A549 (cell line): ENCODE measurements at regions not wholly inside any gene's neighbourhood (a gene's known extent, or its start where the extent isn't known, plus 50 kb on each side); places are given as distances from the start of the nearest gene placed in this dataset.

ENCODE experiments used
- ATAC-seq, 2 experiments: fragments of 200-7000 bp in 1 of 2; fragments of >200 bp in 1 of 2; cut with Nextera tagmentation in 1 of 2; cut with Tn5 transposase in 1 of 2; 3 replicates each; pipeline versions ENCODE4 v1.8.0 to v1.9.1; 2018 to 2020; ENCODE audit warnings: mild to moderate bottlenecking in 1 of 2, moderate library complexity in 1 of 2
- CTCF ChIA-PET: fragments of 300-600 bp; sonication (Branson Sonifier 250); formaldehyde crosslinking; extraction: SDS; loops from one replicate; lab custom pipeline; 2021; ENCODE audit warnings: antibody characterized with exemption, inconsistent platforms; lab: Yijun Ruan, JAX
- POLR2A ChIA-PET: fragments of 350-600 bp; formaldehyde crosslinking; extraction: SDS; loops from one replicate; lab custom pipeline; 2021; ENCODE audit warnings: antibody characterized with exemption, inconsistent platforms; lab: Yijun Ruan, JAX
- DNase-seq, 2 experiments: peaks; one replicate each; pipeline versions ENCODE4 v3.0.0 to v3.0.0-alpha.2; 2011 to 2016; ENCODE audit warnings: low read depth in 1 of 2, low spot score in 1 of 2
- FAIRE-seq: peaks from 2 replicates; lab custom pipeline; 2011; peaks lifted over from hg19 to GRCh38; lab: Jason Lieb, UNC
- H3K27ac ChIP-seq, 2 experiments: fragments of >200 bp; sonication (Bioruptor Twin); formaldehyde crosslinking; 3 replicates each; pipeline ENCODE4 v1.5.1; 2016 to 2017
- H3K4me1 ChIP-seq: fragments of >200 bp; sonication (Bioruptor Twin); formaldehyde crosslinking; 3 replicates; pipeline ENCODE4 v1.6.1; 2016
- H3K4me2 ChIP-seq: fragments of >200 bp; sonication (Bioruptor Twin); formaldehyde crosslinking; 3 replicates; pipeline ENCODE4 v1.6.1; 2016
- H3K4me3 ChIP-seq: fragments of >200 bp; sonication (Bioruptor Twin); formaldehyde crosslinking; 3 replicates; pipeline ENCODE4 v1.5.1; 2016
- H3K9me3 ChIP-seq: fragments of >200 bp; sonication (Bioruptor Twin); formaldehyde crosslinking; 3 replicates; pipeline ENCODE4 v1.6.1; 2016
- ATOH8 ChIP-seq: fragments of 250-450 bp; sonication (Bioruptor Pico); IDR thresholded peaks from 2 replicates; pipeline ENCODE4 v1.5.0; 2020; ENCODE audit warnings: low read depth, mild to moderate bottlenecking, moderate library complexity
- BCL3 ChIP-seq: fragments of >200 bp; sonication (Bioruptor Twin); formaldehyde crosslinking; IDR thresholded peaks from 3 replicates; pipeline ENCODE4 v1.6.1; 2016
- CBX8 ChIP-seq: fragments of 200-600 bp; sonication (generic); IDR thresholded peaks from 2 replicates; pipeline ENCODE4 v1.6.1; 2016
- CHD2 ChIP-seq: fragments of 150-350 bp; IDR thresholded peaks from 2 replicates; pipeline ENCODE4 v1.6.1; 2014; ENCODE audit warnings: low read length; ENCODE audit not compliant: partially characterized antibody
- CHD4 ChIP-seq: fragments of 200-600 bp; sonication (generic); IDR thresholded peaks from 2 replicates; pipeline ENCODE4 v1.6.1; 2016; ENCODE audit warnings: antibody characterized with exemption, mild to moderate bottlenecking, borderline replicate concordance
- CTCF ChIP-seq: fragments of >200 bp; sonication (Bioruptor Twin); formaldehyde crosslinking; IDR thresholded peaks from 3 replicates; pipeline ENCODE4 v1.5.1; 2016
- E2F6 ChIP-seq: IDR thresholded peaks from 2 replicates; pipeline ENCODE4 v1.6.1; 2012; ENCODE audit warnings: low read depth, borderline replicate concordance
- EHMT2 ChIP-seq: fragments of 200-600 bp; sonication (generic); IDR thresholded peaks from 2 replicates; pipeline ENCODE4 v1.6.1; 2016; ENCODE audit warnings: antibody characterized with exemption, low read depth, mild to moderate bottlenecking, moderate library complexity
- EP300 ChIP-seq, 2 experiments: fragments of >200 bp; sonication (Bioruptor Twin); formaldehyde crosslinking; IDR thresholded peaks; 2 replicates in 1 of 2; 3 replicates in 1 of 2; pipeline ENCODE4 v1.6.1; 2016 to 2017
- ESRRA ChIP-seq: fragments of 150-350 bp; IDR thresholded peaks from 2 replicates; pipeline ENCODE4 v1.6.1; 2014; ENCODE audit warnings: mild to moderate bottlenecking, low read length, borderline replicate concordance
- FOSB ChIP-seq: fragments of 250-450 bp; sonication (Bioruptor Pico); IDR thresholded peaks from 2 replicates; pipeline ENCODE4 v1.5.0; 2020; ENCODE audit warnings: mild to moderate bottlenecking, moderate library complexity
- FOXS1 ChIP-seq: fragments of 250-450 bp; sonication (Bioruptor Pico); IDR thresholded peaks from 2 replicates; pipeline ENCODE4 v1.5.0; 2020; ENCODE audit warnings: mild to moderate bottlenecking, moderate library complexity
- HMGXB4 ChIP-seq: fragments of 250-450 bp; sonication (Bioruptor Pico); IDR thresholded peaks from 2 replicates; pipeline ENCODE4 v1.5.0; 2021; ENCODE audit warnings: mild to moderate bottlenecking, moderate library complexity, borderline replicate concordance
- HOXB13 ChIP-seq: fragments of 250-450 bp; sonication (Bioruptor Pico); IDR thresholded peaks from 2 replicates; pipeline ENCODE4 v1.5.0; 2020; ENCODE audit warnings: low read depth, mild to moderate bottlenecking, moderate library complexity
- JUN ChIP-seq, 2 experiments: fragments of >200 bp; sonication (Bioruptor Twin); formaldehyde crosslinking; IDR thresholded peaks; 2 replicates in 1 of 2; 3 replicates in 1 of 2; pipeline ENCODE4 v1.6.1; 2016 to 2017
- JUNB ChIP-seq: fragments of >200 bp; sonication (Bioruptor Twin); formaldehyde crosslinking; IDR thresholded peaks from 2 replicates; pipeline ENCODE4 v1.6.1; 2016
- KDM5A ChIP-seq: fragments of 200-600 bp; sonication (generic); IDR thresholded peaks from 2 replicates; pipeline ENCODE4 v1.6.1; 2016; ENCODE audit warnings: antibody characterized with exemption, mild to moderate bottlenecking
- PHF8 ChIP-seq: fragments of 200-600 bp; sonication (generic); IDR thresholded peaks from 2 replicates; pipeline ENCODE4 v1.6.1; 2016; ENCODE audit warnings: low read depth, mild to moderate bottlenecking, antibody characterized with exemption, moderate library complexity, borderline replicate concordance
- POLR2AphosphoS2 ChIP-seq: conservative IDR thresholded peaks from 2 replicates; pipeline ENCODE4 v1.6.1; 2012; ENCODE audit warnings: low read length, improper control_type of control experiment, inconsistent platforms
- RAD21 ChIP-seq, 2 experiments: fragments of >200 bp in 1 of 2; sonication (Bioruptor Twin) in 1 of 2; formaldehyde crosslinking in 1 of 2; IDR thresholded peaks in 1 of 2; conservative IDR thresholded peaks in 1 of 2; 2 replicates in 1 of 2; 3 replicates in 1 of 2; pipeline ENCODE4 v1.6.1; 2012 to 2018; ENCODE audit warnings: inconsistent platforms in 1 of 2
- RNF2 ChIP-seq: fragments of 200-600 bp; sonication (generic); IDR thresholded peaks from 2 replicates; pipeline ENCODE4 v1.6.1; 2016; ENCODE audit warnings: low read depth, mild to moderate bottlenecking, antibody characterized with exemption, moderate library complexity, borderline replicate concordance
- WGBS: methylation state at CpG from one replicate; pipeline ENCODE4 v1.1.6; 2017; ENCODE audit errors: missing lambda C conversion rate; 5-methylcytosine and 5-hydroxymethylcytosine counted together
- TF ChIP-seq, protein P1 (sequence below): IDR thresholded peaks from 2 replicates; pipeline ENCODE4 v1.6.1; 2012

DNA sequence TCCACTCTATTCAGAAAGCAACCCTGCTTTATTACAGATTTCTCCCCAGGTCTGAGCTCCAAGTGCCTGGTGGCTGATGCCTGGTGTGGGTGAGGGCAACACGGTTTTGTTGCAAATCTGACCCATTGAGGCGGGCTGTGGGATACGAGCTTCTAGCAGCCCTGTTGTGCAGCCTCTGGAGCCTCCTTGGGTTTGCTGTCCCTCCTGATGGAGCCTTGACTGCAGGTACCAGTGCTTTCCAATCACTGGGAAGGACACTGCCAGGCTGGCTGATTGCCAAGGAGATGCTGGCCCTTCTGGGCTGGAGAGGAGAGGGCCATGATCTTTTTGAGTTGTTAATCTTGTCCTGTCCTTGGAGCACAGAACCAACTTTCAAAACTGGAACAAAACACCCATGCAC, 151.0 kb upstream of the RGMA start:
- ChIA-PET POLR2A (no interaction called here), CTCF (no interaction called here)
- no peak overlapping the region for H3K27ac ChIP-seq
- DNase-seq, result no peak
- H3K9me3 ChIP-seq, result no peaks in the 10 kb centered on the region
- no peak for TF ChIP-seq JUN (IDR thresholded peaks at IDR 0.05)
- no peak for TF ChIP-seq ESRRA
- TF ChIP-seq ATOH8 (CRISPR knock-in tag), result no peak
- no peak for TF ChIP-seq CTCF
- TF ChIP-seq EP300 (IDR thresholded peaks at IDR 0.05), result no peak
- TF ChIP-seq KDM5A, result no peak
- TF ChIP-seq JUNB, result no peak
- no peak for TF ChIP-seq RNF2
- no peak for TF ChIP-seq CHD2
- no peak for TF ChIP-seq HOXB13 (CRISPR knock-in tag)
- TF ChIP-seq RAD21 (conservative IDR thresholded peaks at IDR 0.05 in 1 of 2, IDR thresholded peaks at IDR 0.05 in 1 of 2), result no peak
- TF ChIP-seq POLR2AphosphoS2, result no peak
- TF ChIP-seq CBX8, result no peak
- no peak for TF ChIP-seq E2F6
- no peak for TF ChIP-seq BCL3
- TF ChIP-seq PHF8, result no peak
- WGBS, result 43% methylated on average over 3 of the region's 3 CpGs
- H3K4me3 ChIP-seq, result no peak overlapping the region
- FAIRE-seq, result no peak
- H3K4me2 ChIP-seq, result no peak overlapping the region
- no peak for ATAC-seq
- no peaks in the 10 kb centered on the region for H3K4me1 ChIP-seq

GRCh38 chr15:93239591-93239990, 150.6 kb upstream of the RGMA start:
- Histone ChIP-seq H3K9me3 (no peaks in the 10 kb centered on the region), H3K4me1 (no peaks in the 10 kb centered on the region), H3K4me3 (no peak overlapping the region), H3K27ac (no peak overlapping the region), H3K4me2 (no peak overlapping the region)
- ChIA-PET CTCF (no interaction called here), POLR2A (no interaction called here)
- no peak for DNase-seq
- WGBS, result 58% methylated on average over 8 of the region's 8 CpGs
- TF ChIP-seq ATOH8 (CRISPR knock-in tag) (no peak), EHMT2 (no peak), HMGXB4 (no peak), EP300 (IDR thresholded peaks at IDR 0.05) (no peak), FOXS1 (CRISPR knock-in tag) (no peak), CHD4 (no peak), FOSB (CRISPR knock-in tag) (no peak)
- TF ChIP-seq, protein P1, sequence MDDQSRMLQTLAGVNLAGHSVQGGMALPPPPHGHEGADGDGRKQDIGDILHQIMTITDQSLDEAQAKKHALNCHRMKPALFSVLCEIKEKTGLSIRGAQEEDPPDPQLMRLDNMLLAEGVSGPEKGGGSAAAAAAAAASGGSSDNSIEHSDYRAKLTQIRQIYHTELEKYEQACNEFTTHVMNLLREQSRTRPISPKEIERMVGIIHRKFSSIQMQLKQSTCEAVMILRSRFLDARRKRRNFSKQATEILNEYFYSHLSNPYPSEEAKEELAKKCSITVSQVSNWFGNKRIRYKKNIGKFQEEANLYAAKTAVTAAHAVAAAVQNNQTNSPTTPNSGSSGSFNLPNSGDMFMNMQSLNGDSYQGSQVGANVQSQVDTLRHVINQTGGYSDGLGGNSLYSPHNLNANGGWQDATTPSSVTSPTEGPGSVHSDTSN, result no peak
- no peak for ATAC-seq
- no peak for FAIRE-seq
